GM12878 (cell line): ENCODE measurements at regions not wholly inside any gene's neighbourhood (a gene's known extent, or its start where the extent isn't known, plus 50 kb on each side); places are given as distances from the start of the nearest gene placed in this dataset.

Source experiments
- ATAC-seq: fragments of 200-7000 bp; cut with Tn5 transposase; 3 replicates; pipeline ENCODE4 v1.9.1; 2020; ENCODE audit warnings: mild to moderate bottlenecking, moderate library complexity
- BruUV-seq: library from RNA; stranded (reverse); fragments of 400-500 nt; replicated peaks from 2 replicates; lab custom pipeline; 2021; lab: Mats Ljungman, UMichigan
- CTCF ChIA-PET: fragments of 300-600 bp; sonication (Branson Sonifier 250); formaldehyde crosslinking; extraction: SDS; loops from one replicate; lab custom pipeline; 2021; ENCODE audit warnings: inconsistent platforms; lab: Yijun Ruan, JAX
- POLR2A ChIA-PET: fragments of 350-600 bp; formaldehyde crosslinking; extraction: SDS; loops from one replicate; lab custom pipeline; 2021; ENCODE audit warnings: inconsistent platforms; lab: Charles Lee
- RAD21 ChIA-PET: fragments of 300-600 bp; sonication (Branson Sonifier 250); formaldehyde crosslinking; loops from one replicate; lab custom pipeline; 2023; ENCODE audit warnings: antibody characterized with exemption; ENCODE audit not compliant: unreplicated experiment; lab: Charles Lee
- SMC1A ChIA-PET: fragments of 300-600 bp; sonication (Branson Sonifier 250); formaldehyde crosslinking; loops from one replicate; lab custom pipeline; 2023; ENCODE audit not compliant: unreplicated experiment, uncharacterized antibody; lab: Charles Lee
- DNase-seq: peaks from one replicate; pipeline ENCODE4 v3.0.0-alpha.2; 2011; ENCODE audit warnings: low read depth, low spot score
- FAIRE-seq: peaks from 3 replicates; lab custom pipeline; 2011; peaks lifted over from hg19 to GRCh38; lab: Jason Lieb, UNC
- H2AFZ ChIP-seq: 2 replicates; pipeline ENCODE4 v1.6.0; 2011; ENCODE audit warnings: low read depth, low read length, control low read depth; ENCODE audit not compliant: control insufficient read depth
- H3K27ac ChIP-seq: 2 replicates; pipeline ENCODE4 v1.5.1; 2011; ENCODE audit warnings: control low read depth; ENCODE audit not compliant: control insufficient read depth, insufficient read depth
- H3K27me3 ChIP-seq, 2 experiments: replicated peaks in 1 of 2; 2 replicates each; pipeline versions ENCODE4 v1.6.0 to v1.6.1; 2011; ENCODE audit warnings: low read length in 1 of 2; ENCODE audit not compliant: control insufficient read depth in 2 of 2, insufficient read depth in 2 of 2
- H3K36me3 ChIP-seq, 2 experiments: 2 replicates each; pipeline ENCODE4 v1.5.1; 2011; ENCODE audit warnings: low read length in 1 of 2; ENCODE audit not compliant: control insufficient read depth in 2 of 2, insufficient read depth in 2 of 2
- H3K4me1 ChIP-seq: 2 replicates; pipeline ENCODE4 v1.6.1; 2011; ENCODE audit warnings: mild to moderate bottlenecking, low read length, moderate library complexity, mixed read lengths; ENCODE audit not compliant: control insufficient read depth, insufficient read depth
- H3K4me2 ChIP-seq: 2 replicates; pipeline ENCODE4 v1.6.0; 2011; ENCODE audit warnings: control low read depth; ENCODE audit not compliant: control insufficient read depth, insufficient read depth
- H3K4me3 ChIP-seq: fragments of 200-600 bp; sonication (generic); 2 replicates; pipeline ENCODE4 v1.5.1; 2016
- H3K79me2 ChIP-seq: 2 replicates; pipeline ENCODE4 v1.6.0; 2011; ENCODE audit warnings: low read length; ENCODE audit not compliant: control insufficient read depth, insufficient read depth
- H3K9ac ChIP-seq: 2 replicates; pipeline ENCODE4 v1.8.0; 2011; ENCODE audit warnings: low read length, control low read depth, mixed read lengths; ENCODE audit not compliant: control insufficient read depth, insufficient read depth
- H3K9me3 ChIP-seq: replicated peaks from 3 replicates; pipeline ENCODE4 v1.5.1; 2011; ENCODE audit warnings: mild to moderate bottlenecking, low read length; ENCODE audit not compliant: control insufficient read depth, insufficient read depth
- H4K20me1 ChIP-seq: 2 replicates; pipeline ENCODE4 v1.6.0; 2011; ENCODE audit not compliant: control insufficient read depth, insufficient read depth
- CUX1 ChIP-seq: IDR thresholded peaks from 2 replicates; pipeline ENCODE4 v1.6.1; 2012; ENCODE audit warnings: improper control_type of control experiment, low read depth, low read length; ENCODE audit not compliant: insufficient replicate concordance
- DPF2 ChIP-seq: fragments of 450-650 bp; IDR thresholded peaks from 2 replicates; pipeline ENCODE4 v1.6.1; 2017; ENCODE audit warnings: mild to moderate bottlenecking
- NBN ChIP-seq: fragments of 450-650 bp; IDR thresholded peaks from 2 replicates; pipeline ENCODE4 v1.6.1; 2016
- NR2F1 ChIP-seq: fragments of 450-650 bp; conservative IDR thresholded peaks from 2 replicates; pipeline ENCODE4 v1.6.1; 2017; ENCODE audit warnings: mild to moderate bottlenecking
- PAX5 ChIP-seq: IDR thresholded peaks from 2 replicates; pipeline ENCODE4 v1.6.1; 2011; ENCODE audit warnings: low read depth, low read length, borderline replicate concordance
- SREBF2 ChIP-seq: IDR thresholded peaks from 2 replicates; pipeline ENCODE4 v1.6.1; 2012; ENCODE audit warnings: mild to moderate bottlenecking, low read length
- WGBS: methylation state at CpG from one replicate; pipeline ENCODE4 v1.1.6; 2016; ENCODE audit warnings: low lambda C conversion rate; ENCODE audit not compliant: insufficient replicate concordance, insufficient coverage; ENCODE audit errors: missing lambda C conversion rate; 5-methylcytosine and 5-hydroxymethylcytosine counted together
- in situ Hi-C: fragments of 300-500 bp; cut with MboI; formaldehyde crosslinking; loops from 9 replicates; pipeline ENCODE4 v1.14.3; 2018; ENCODE audit warnings: mixed read lengths
- intact Hi-C: fragments of 100-400 bp; cut with micrococcal nuclease; formaldehyde crosslinking; loops from one replicate; pipeline ENCODE4 v1.14.2; 2022; ENCODE audit not compliant: unreplicated experiment
- TF ChIP-seq, protein P1 (sequence below): IDR thresholded peaks from 2 replicates; pipeline ENCODE4 v1.6.1; 2011; ENCODE audit warnings: borderline replicate concordance, low read depth, mild to moderate bottlenecking, moderate library complexity, low read length; ENCODE audit not compliant: insufficient read depth, poor library complexity, severe bottlenecking

- Histone ChIP-seq H3K79me2 (no peaks in the 10 kb centered on the region), H3K36me3 (no peaks in the 10 kb centered on the region), H4K20me1 (no peaks in the 10 kb centered on the region), H2AFZ (no peak overlapping the region), H3K9me3 (no peaks in the 10 kb centered on the region), H3K9ac (no peak overlapping the region), H3K4me3 (no peak overlapping the region), H3K27ac (no peak overlapping the region), H3K4me1 (no peaks in the 10 kb centered on the region), H3K4me2 (no peak overlapping the region), H3K27me3 (peaks cover 0 to 3% of the 10 kb centered on the region in 2 experiments; a peak in 1 of 4 replicates)
- FAIRE-seq, result no peak
- no peak for TF ChIP-seq PAX5
- TF ChIP-seq NR2F1, result 0 out of 2 replicates have a peak, but pooled peaks have one; percentile 17
- no peak for DNase-seq
- ATAC-seq, result no peak
- intact Hi-C loops (no loop called here), in situ Hi-C loops (no loop called here)
- CTCF ChIA-PET, result no interaction called here
- SMC1A ChIA-PET, result interaction anchor here (0.9 to 2.0 kb wide), 2 partner anchors 9 to 38 kb away, joined by 3 to 10 read pairs; no protein-coding TSS in a partner anchor
- RAD21 ChIA-PET, result no interaction called here
- no TSS peak for BruUV-seq
- 45% methylated on average over 9 of the region's 9 CpGs for WGBS
- POLR2A ChIA-PET, result no interaction called here
Observed at GRCh38 chr1:90537606-90538362, 179.3 kb downstream of the BARHL2 start.

- intact Hi-C loops (loop anchor here (1.0 kb wide), 1 partner anchor 25 kb away; no protein-coding TSS in a partner anchor), in situ Hi-C loops (no loop called here)
- H3K4me1 ChIP-seq, result no peaks in the 10 kb centered on the region
- ChIA-PET CTCF (interaction anchor here (0.7 to 2.8 kb wide), 22 partner anchors 8 to 420 kb away, joined by 3 to 17 read pairs (median 4); no protein-coding TSS in a partner anchor), POLR2A (interaction anchor here (0.9 to 3.3 kb wide), 12 partner anchors 8 to 60 kb away, joined by 3 to 22 read pairs (median 3); no protein-coding TSS in a partner anchor), SMC1A (interaction anchor here (0.7 to 11.4 kb wide), 23 partner anchors 9 to 753 kb away, joined by 3 to 111 read pairs (median 5); no protein-coding TSS in a partner anchor), RAD21 (interaction anchor here (0.7 to 6.0 kb wide), 18 partner anchors 8 to 187 kb away, joined by 3 to 60 read pairs (median 6); no protein-coding TSS in a partner anchor)
- BruUV-seq, result no TSS peak
- H3K27me3 ChIP-seq, result peaks cover 0 to 3% of the 10 kb centered on the region in 2 experiments; a peak in 1 of 4 replicates
- H3K79me2 ChIP-seq, result no peaks in the 10 kb centered on the region
- H3K4me2 ChIP-seq, result no peak overlapping the region
- H3K27ac ChIP-seq, result no peak overlapping the region
- ATAC-seq, result peak; percentile 64
- no peak overlapping the region for H3K9ac ChIP-seq
- WGBS, result 13% methylated on average over 6 of the region's 6 CpGs
- H3K9me3 ChIP-seq, result no peaks in the 10 kb centered on the region
- no peak for FAIRE-seq
- H3K4me3 ChIP-seq, result no peak overlapping the region
- H4K20me1 ChIP-seq, result no peaks in the 10 kb centered on the region
- no peak for DNase-seq
- no peaks in the 10 kb centered on the region for H3K36me3 ChIP-seq
- H2AFZ ChIP-seq, result no peak overlapping the region
- TF ChIP-seq DPF2 (peak; percentile 25; the same call in 1 of the 2 replicates), SREBF2 (no peak), NBN (no peak), CUX1 (no peak)
- TF ChIP-seq, protein P1, sequence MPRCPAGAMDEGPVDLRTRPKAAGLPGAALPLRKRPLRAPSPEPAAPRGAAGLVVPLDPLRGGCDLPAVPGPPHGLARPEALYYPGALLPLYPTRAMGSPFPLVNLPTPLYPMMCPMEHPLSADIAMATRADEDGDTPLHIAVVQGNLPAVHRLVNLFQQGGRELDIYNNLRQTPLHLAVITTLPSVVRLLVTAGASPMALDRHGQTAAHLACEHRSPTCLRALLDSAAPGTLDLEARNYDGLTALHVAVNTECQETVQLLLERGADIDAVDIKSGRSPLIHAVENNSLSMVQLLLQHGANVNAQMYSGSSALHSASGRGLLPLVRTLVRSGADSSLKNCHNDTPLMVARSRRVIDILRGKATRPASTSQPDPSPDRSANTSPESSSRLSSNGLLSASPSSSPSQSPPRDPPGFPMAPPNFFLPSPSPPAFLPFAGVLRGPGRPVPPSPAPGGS, result no peak
Observed at GRCh38 chr1:90534663-90535295, 182.3 kb downstream of the BARHL2 start.
